RPMI7951 (cell line): ENCODE measurements at regions not wholly inside any gene's neighbourhood (a gene's known extent, or its start where the extent isn't known, plus 50 kb on each side); places are given as distances from the start of the nearest gene placed in this dataset.

ENCODE experiments used
- DNase-seq: peaks from one replicate; pipeline ENCODE4 v3.0.0-alpha.2; 2012; ENCODE audit warnings: low read depth

DNA sequence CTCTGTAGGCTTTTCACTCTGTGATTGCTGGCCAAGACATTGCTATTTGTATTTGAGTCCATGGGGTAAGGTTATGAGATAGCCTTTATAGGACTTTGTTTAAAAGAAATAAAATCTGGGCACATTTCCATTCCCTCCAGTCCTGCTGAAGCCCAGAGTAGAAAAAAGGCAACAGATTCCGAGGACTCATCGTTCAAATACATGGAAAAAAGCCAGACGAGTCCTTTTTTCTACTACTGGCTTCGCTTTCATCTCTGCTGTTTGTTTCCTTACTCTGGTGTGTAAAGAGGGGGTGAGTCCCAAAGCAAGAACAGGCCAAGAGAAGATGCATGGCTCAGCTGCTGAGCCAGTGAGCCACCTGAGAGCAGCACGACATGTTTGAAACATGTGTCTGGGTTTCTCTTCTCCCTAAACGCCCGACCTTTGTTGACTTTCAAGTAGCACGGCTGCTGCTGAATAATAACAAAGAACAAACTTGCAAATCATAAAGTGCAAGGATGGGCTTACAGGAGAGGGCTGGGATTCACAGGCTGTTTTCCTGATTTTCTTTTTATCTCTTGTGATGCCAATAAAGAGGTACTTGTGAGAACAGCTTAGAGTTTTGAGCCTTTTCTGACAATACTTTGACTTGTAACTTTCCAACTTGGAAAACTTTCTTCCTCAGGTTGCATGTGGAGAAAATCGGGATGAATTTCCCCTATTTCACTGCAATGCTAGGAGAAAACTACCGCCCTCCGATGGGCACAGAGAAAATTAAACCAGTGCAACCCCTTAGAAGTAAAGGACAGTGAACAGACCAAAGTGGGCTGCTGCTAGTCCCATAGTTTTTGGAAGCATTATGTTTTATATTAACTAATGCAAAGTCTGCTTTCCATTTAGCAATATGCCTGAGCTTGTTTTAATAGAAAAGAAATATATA is 195.2 kb upstream of the RAG2 start:
- no peak for DNase-seq

DNA sequence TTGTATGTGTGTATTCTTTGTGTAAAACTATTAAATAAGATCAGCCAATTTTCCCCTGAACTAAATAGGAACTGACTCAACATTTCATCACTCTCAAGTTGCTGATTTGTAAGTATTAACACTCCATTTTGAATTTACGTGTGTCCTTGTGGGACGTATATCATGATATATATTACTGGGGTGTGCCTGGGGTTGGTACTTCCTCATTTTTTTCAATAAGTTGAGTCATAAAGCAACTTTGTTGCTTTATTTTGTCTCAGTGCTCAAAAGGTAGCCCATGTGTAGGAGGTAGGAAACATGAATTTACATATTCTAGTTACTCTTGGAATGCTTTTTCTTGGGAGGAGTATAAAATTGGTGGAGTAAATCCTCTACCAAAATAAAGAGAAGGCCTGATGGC is 193.9 kb upstream of the RAG2 start:
- no peak for DNase-seq

DNA sequence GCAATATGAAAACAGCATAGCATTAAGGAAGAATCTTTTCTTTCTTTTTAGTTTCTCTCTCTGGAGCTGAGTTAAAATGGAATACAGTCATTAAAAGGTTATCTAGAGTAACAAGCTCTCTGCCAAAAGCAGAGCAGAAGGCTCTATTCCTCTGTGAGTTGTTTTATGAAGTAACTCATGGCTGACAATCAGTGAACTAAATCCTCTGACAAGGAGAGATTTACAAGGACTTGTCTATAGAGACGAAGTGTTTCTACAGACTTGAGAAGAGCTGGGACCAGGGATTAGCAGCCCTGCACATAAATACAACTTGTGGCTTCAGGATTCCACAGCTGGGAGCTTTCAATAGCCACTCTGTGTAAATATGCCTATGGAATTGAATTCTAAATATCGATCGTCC is 192.5 kb upstream of the RAG2 start:
- DNase-seq, result no peak

DNA sequence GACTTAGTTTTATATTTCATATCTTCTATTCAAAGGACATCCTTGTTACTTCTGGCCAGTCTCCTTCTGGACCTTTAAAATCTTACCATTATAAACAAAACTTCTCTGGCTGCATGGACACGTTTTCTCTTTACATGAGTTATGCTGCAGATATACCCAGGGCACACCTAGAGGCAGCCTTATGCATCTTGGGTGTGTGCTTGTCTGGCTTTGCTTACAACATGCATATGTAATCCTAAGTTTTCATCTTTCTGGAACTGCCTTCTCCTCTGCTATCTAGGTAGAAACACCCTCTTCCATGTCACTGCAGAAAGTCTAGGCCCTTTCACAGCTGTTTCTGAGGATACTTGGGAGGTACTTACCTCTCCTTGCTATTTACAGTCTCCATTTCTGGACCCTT is 185.8 kb upstream of the RAG2 start:
- no peak for DNase-seq

DNA sequence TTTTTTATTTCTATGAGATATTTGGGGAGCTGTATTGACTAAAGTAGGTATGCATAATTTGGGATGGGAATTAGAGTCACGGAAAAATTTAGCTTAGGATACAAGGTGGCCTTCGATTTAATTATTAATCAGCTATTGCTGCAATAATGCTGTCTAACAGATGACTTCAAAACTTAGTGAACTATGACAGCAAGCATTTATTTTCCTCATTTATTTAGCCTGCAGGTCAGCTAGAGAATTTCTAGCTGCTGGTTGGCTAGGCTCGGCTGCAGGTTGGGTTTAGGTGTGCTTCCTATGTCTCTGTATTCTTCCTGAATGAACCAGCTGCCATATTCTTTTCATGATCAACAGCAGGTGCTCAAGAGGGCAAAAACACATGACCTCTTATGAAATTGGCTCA is 181.8 kb upstream of the RAG2 start:
- DNase-seq, result no peak

DNA sequence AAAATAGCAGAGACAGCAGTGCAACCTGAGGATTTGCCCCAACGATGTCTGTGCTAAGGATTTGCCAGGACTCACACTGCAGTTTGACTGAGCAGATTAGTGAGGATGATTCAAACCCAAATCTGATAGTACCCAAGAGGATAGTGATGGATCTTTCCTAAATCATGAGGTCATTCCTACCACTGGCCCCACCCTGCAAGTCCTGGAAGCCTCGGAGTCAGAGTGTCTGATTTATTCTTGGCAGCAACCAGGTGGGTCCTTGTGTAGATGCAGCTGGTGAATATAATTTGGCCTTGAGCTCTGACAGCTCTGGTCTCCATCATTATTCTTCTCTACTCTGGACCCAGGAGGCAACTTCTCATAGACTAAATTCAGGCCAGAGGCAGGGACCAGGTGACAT is 179.3 kb upstream of the RAG2 start:
- DNase-seq, result no peak

DNA sequence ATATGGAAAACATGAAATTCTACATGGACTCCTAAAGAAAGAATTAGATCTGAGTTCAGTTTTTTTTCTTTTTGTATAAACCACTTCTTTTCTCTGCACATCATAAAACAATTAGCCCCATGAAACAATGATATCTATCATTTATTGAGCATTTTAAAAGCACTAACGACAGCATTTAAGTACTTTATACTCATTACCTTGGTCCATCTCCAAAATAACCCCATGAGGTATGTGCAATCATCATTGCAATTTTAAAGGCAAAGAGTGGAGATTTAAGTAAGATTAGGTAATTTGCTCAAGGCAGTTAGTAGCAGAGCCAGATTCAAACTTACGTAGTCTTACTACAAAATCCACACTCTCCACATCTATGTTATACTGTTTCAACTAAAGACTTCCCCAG is 177.7 kb upstream of the RAG2 start:
- DNase-seq, result no peak

DNA sequence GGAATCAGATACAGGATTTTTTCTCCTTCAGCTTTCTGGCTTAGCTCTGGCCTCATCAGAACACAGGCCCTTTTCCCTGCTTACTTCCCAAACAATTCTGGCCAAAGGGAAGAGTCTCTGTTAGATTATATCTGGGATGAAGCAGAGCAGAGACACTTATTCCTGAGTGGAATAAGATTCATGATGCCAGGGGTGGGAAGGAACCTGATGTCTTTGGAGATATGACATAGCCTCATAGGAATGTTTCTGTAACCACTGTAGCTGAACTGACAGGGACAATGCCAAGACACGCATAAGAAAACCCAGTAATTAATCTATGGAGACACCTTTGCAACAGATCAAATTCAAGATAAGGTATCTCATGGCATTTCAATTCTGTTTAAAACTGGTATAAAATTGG is 177.1 kb upstream of the RAG2 start:
- DNase-seq, result peak; percentile 18

DNA sequence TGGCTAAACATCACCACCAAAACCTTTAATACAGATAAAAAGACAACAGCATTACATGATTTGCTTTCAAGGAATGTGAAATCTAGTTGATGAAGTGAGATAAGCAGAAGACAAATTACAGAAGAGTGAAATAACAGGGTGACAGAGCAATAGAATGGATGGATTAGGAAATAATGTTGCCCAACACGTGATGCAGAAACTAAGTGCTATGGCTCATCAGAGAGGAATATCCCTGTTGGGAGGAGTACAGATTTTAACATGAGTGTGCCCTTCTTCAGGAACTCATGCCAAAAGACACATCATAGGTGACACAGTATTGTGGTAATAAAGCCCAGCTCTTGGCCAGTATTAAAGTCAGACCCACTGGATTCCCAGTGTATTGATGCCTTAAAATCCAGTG is 176.6 kb upstream of the RAG2 start:
- DNase-seq, result peak; percentile 15

DNA sequence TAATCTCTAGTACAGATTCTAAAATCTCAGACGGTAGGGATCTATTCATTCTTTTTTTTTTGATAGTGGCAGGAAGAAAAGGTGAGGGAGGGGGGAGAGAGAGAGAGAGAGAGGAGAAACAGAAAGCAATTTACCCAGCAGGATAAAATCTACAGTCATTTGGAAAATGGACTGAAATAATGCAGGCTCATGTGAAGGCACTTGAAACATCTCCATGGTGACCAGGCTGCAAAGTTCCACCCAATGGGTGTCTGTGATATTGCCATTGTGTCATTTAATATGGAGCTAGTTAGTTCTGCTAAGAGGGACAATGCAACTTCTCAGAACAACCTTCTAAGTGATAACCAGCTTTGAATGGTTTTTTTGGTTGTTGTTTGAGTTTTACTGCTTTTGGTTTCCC is 165.2 kb upstream of the RAG2 start:
- no peak for DNase-seq

DNA sequence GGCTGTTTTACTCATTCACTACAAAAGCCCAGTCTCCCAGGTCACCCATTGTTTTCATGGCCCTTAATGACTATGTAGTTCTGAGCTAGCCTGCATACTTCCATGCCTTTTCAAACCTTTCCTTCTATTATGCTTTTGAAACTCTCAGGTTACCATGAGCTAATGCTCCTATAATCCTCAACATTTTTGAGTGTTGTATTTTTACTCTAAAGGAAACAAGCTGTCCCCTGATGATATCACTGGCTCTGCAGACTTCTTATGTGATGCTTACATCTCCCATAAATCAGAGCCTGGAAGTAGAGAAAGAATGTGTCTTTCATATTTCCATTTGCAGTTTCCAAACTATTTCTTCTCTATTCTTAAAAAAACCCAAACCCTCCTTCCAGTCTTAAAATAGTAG is 159.0 kb upstream of the RAG2 start:
- no peak for DNase-seq

DNA sequence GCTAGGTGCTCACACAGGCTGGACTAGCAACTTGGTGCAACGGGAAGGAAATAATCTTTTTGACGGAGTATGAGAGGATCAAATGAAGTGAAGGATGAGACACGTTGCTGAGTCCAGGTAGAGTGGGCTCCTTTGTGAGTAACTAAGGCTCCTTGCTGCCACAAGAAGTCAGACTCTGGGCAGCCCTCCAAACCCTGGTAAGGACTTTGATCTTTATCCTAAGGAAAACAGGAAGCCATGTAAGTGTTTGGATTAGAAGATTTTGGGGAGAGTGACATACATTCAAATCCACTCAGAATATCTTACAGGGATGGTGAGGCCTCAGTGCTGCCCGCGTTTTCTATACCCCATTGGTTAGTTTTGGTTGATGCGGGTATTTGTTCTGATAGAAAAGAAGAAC is 155.9 kb upstream of the RAG2 start:
- no peak for DNase-seq

DNA sequence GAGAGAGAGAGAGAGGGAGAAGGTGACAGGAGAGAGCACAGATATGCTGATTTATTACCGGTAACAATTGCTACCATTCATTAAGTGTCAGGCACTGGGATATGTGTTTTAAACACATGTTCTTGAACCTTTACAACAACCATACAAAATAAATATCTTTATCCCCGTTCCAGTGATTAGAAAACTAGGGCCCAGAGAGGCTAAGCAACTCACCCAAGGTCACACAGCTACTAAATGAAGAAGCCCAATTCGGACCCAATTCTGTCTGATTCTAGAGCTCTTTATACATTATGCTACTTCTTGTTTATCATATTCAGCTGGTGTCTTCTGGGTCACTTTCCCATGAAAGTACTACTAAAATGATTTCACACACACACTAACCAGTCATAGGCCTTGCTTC is 154.0 kb upstream of the RAG2 start:
- DNase-seq, result no peak

DNA sequence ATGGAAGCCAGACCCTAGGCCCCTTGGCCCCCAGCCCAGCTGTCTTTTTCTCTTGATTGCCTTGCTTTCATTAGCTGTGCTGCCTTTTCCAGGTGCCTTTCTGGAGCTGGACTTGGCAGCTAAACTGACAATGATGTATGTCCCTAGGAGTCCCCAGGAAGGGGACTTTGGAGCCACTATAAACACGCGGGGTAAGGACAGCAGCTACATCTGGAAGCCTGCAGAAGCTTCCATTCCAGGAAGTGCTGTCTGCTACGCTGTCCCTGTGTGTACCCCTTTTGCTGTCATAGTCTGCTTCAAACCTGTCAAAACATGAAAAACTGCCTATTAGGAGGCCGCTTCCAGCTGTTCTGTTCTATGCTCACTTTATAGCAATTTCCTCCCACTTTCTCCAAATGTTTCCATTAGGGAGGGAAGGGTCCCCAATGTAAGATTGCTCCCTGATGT is 153.3 kb upstream of the RAG2 start:
- DNase-seq, result no peak

DNA sequence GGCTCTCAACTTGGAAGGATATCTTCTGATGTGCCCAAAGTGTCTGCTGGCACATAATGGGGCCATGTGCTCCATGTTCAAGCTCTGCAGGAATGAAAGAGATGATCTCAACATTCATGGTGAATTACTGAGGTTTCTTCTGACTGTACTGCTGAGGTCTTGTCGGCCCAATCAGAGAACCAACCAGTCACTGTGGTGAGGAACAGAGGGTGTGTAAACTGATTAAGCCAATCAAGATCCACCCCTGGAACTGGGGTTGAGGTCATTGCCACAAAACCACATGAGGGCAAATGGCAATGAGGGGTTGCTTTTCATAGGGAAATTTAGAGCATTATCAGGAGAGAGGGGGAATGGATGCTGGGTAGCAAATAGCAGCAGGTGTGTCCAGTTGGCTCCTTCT is 152.3 kb upstream of the RAG2 start:
- DNase-seq, result no peak

DNA sequence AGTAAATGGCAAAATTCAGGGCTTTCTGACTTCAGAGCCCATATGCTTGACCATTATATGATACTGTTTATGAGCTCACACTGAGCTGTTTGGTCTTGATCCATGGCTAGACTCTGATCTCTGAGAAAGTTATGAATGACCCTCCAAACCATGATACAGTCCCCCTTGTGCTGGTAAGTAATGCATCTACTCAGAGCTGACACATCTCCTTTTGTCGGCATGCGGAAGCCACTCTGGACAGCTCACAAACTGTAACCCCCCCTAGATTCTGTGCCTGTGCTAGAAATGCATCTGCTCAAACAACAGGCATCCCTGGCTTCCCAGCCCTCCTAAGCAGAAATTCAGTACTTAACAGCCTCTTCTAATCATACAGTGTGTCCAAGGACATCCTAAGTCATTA is 150.8 kb upstream of the RAG2 start:
- DNase-seq, result no peak

DNA sequence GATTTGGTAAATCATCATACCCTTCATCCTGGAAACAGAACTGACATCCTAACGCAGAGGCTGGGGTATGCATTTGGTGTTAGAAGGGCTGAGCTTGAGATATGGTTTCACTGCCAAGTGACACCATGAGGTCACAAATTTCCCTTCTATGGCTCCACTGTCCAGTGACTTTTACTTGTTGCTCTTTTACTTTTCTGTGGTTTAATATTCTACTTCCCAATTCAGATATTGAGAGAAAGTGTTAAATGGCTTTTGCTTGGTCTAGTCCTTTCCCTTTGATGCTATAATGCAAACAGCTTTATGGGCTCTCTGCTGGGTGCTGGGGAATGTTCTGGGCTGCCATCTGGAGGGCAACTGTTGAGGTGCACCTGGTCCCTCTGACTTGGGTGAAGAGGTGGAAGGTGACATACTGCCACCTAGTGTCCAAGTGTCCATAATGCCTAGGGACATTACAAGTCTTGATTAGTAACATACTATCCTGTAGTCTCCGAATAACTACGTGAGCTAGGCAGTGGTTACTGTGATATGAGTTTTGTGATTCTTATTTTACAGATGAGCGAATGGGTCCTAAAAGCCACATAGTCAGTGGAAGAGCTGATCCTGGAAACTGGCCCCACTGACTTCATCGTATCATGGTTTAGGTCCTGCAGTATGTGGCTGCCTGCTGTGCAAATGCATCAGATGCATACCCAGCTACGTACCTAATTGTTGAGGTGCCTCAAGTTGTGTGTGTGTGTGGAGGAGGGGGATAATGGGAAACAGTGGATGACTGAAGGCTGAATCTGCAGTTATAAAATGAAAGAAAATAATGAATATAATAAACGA is 149.1 kb upstream of the RAG2 start:
- peak; percentile 81 for DNase-seq

DNA sequence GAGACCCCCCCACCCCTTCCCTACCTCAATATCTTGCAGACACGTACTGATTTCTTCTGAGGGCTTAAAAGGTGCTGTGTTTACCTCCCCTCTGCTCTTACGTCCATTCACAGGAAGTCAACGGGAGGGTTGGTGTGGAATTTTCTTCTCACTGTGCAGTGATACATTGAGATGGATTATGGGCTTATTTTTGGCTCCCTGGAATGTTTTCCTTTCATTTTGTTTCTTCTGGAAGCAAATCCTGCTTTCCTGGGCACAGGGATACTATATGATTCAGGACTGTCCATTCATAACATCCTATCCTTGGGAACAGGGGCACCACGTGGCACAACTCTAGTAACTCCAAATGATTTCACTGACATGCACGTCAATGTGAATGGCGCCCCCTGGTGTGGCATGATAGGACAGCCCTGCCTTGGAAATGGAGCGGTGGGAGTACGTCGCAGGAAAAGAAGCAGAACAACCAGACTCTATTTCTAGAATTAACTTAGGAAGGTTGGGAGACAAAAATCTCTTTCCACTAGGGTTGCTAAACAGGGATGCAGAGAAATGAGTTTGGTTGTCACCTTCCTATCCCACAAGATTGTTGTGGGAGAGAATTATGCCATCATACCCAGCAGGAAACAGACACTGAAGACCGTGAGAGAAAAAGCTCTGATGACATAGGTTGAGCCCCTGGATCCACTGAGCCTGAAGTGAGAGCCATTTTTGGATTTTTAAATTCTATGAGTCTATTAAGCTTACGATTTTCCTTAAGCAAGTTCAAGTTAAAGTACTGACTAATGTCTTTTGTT is 146.5 kb upstream of the RAG2 start:
- peak; percentile 60 for DNase-seq

DNA sequence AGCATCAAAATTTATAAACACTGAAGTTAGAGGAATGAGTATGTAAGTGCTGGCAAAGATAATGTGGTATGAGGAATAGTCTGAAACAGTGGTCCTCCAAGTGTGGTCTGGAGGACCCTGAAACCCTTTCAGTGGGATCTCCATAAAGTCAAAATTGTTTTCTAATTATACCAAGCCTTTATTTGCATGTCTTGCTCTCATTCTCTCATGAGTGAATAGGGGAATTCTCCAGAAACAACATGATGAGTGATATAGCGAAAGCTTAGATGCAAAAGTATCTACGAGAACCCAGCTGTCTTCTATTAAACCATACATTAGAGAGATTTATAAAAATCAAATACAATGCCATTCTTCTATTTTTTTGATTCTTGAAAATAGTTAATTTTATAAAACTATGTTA is 145.0 kb upstream of the RAG2 start:
- DNase-seq, result no peak

DNA sequence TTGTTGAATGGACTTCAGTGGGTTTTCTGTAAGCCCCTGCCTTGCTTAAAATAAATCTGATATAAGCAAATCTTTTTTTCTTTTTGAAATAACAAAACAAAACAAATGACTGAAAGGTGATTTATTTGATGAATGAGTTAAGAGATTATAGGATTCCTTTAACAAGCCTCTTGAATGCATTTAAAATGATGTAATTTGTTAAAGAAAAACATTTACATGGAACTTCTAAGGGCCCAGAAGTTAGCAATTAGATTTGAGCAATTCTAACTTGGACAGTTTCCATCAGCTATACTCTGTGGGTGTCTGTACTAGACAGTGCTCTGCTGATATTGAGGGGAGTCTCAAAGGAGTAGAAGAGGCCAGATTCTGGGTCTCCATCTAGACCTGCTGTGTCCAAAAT is 143.5 kb upstream of the RAG2 start:
- no peak for DNase-seq

DNA sequence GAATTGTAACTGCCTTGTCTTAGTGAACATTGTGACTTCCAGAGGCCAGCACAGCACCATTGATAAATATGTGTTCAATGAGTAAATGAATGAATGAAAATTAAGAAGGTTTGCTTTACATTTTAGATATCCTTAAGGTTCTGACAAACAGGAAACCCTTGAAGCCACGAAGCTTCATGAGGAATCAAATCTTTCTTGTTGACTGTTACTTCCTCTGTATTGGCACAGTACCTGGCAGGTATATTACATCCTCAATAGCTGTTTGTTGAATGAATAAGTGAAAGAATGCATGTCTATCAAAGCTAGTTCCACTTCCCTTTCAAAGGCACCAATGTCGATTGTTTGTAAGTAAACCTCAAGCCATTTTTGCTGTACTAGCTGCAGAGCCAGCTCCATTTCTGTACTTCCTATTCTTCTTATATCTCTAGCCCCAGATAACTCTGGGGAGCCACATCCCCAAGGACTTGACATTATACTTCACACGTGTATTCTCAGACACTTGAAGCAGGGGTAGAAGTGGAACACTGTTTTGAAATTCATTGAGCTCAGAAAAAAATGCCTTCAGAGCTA is 140.3 kb upstream of the RAG2 start:
- no peak for DNase-seq

DNA sequence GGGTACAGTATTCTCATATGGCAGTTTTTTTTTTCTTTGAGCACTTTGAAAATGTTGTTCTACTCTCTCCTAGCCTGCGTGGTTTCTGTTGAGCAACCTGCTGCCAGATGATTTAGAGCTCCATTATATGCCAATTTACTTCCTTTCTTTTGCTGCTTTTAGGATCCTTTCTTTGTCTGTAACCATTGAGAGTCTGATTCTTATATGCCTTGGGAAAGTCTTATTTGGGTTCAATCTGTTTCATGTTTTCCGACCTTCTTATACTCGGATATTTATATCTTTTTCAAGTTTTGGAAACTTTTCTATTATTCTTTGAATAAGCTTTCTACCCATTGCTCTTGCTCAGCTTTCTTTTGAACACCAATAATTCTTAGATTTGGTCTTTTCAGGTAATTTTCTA is 138.1 kb upstream of the RAG2 start:
- DNase-seq, result no peak
